IMR-90 (cell line): ENCODE measurements at regions not wholly inside any gene's neighbourhood (a gene's known extent, or its start where the extent isn't known, plus 50 kb on each side); places are given as distances from the start of the nearest gene placed in this dataset.

Experiments
- ATAC-seq: fragments of 200-7000 bp; cut with Tn5 transposase; 2 replicates; pipeline ENCODE4 v1.9.1; 2020; ENCODE audit warnings: low read depth, mild to moderate bottlenecking, moderate library complexity
- BruUV-seq: library from RNA; stranded (reverse); fragments of 400-500 nt; replicated peaks from 2 replicates; lab custom pipeline; 2021; lab: Mats Ljungman, UMichigan
- CTCF ChIA-PET: fragments of 300-600 bp; formaldehyde crosslinking; extraction: SDS; loops from one replicate; lab custom pipeline; 2021; ENCODE audit warnings: antibody characterized with exemption; lab: Yijun Ruan, JAX
- POLR2A ChIA-PET: fragments of 300-600 bp; sonication (Branson Sonifier 250); formaldehyde crosslinking; loops from one replicate; lab custom pipeline; 2022; ENCODE audit warnings: antibody characterized with exemption; ENCODE audit not compliant: unreplicated experiment; lab: Charles Lee
- DNase-seq: peaks from one replicate; pipeline ENCODE4 v3.0.0; 2013
- H2AFZ ChIP-seq: replicated peaks from 2 replicates; pipeline ENCODE3; 2013; ENCODE audit warnings: low read length, mild to moderate bottlenecking; ENCODE audit not compliant: poor library complexity
- H2AK5ac ChIP-seq: 2 replicates; pipeline ENCODE4 v1.6.1; 2013; ENCODE audit warnings: low read depth, low read length, inconsistent platforms
- H2AK9ac ChIP-seq: replicated peaks from 2 replicates; pipeline ENCODE3; 2013; ENCODE audit warnings: mild to moderate bottlenecking, low read depth, low read length, moderate library complexity; ENCODE audit not compliant: poor library complexity
- H2BK120ac ChIP-seq: 2 replicates; pipeline ENCODE4 v1.6.1; 2013; ENCODE audit warnings: low read depth, low read length, inconsistent platforms
- H2BK15ac ChIP-seq: 3 replicates; pipeline ENCODE4 v1.6.1; 2013; ENCODE audit warnings: low read depth, low read length, inconsistent platforms
- H2BK20ac ChIP-seq: 2 replicates; pipeline ENCODE4 v1.6.1; 2013; ENCODE audit warnings: low read depth, mild to moderate bottlenecking, inconsistent platforms, low read length, moderate library complexity
- H2BK5ac ChIP-seq: 2 replicates; pipeline ENCODE4 v1.6.1; 2013; ENCODE audit warnings: mild to moderate bottlenecking, low read depth, low read length, inconsistent platforms; ENCODE audit not compliant: poor library complexity, severe bottlenecking
- H3K14ac ChIP-seq: replicated peaks from 2 replicates; pipeline ENCODE4 v1.6.1; 2013; ENCODE audit warnings: low read depth, low read length, inconsistent platforms
- H3K18ac ChIP-seq: 2 replicates; pipeline ENCODE4 v1.6.1; 2013; ENCODE audit warnings: low read depth, low read length, control low read depth
- H3K23ac ChIP-seq: 2 replicates; pipeline ENCODE4 v1.6.1; 2013; ENCODE audit warnings: low read depth, low read length, inconsistent platforms
- H3K27ac ChIP-seq: 2 replicates; pipeline ENCODE4 v1.5.1; 2013; ENCODE audit warnings: mild to moderate bottlenecking, control low read depth, low read length; ENCODE audit not compliant: insufficient read depth
- H3K27me3 ChIP-seq: 2 replicates; pipeline ENCODE4 v1.6.1; 2013; ENCODE audit warnings: low read length; ENCODE audit not compliant: control insufficient read depth, insufficient read depth
- H3K36me3 ChIP-seq: 2 replicates; pipeline ENCODE4 v1.6.1; 2013; ENCODE audit warnings: low read length, mixed read lengths; ENCODE audit not compliant: control insufficient read depth, insufficient read depth
- H3K4ac ChIP-seq: 2 replicates; pipeline ENCODE4 v1.6.1; 2013; ENCODE audit warnings: low read depth, low read length, inconsistent platforms
- H3K4me1 ChIP-seq: 2 replicates; pipeline ENCODE4 v1.6.1; 2013; ENCODE audit warnings: low read length, mixed read lengths; ENCODE audit not compliant: control insufficient read depth, insufficient read depth
- H3K4me2 ChIP-seq: 2 replicates; pipeline ENCODE4 v1.6.1; 2013; ENCODE audit warnings: low read depth, mild to moderate bottlenecking, control low read depth, low read length, moderate library complexity
- H3K4me3 ChIP-seq: 2 replicates; pipeline ENCODE4 v1.5.1; 2013; ENCODE audit warnings: low read depth, mild to moderate bottlenecking, control low read depth, low read length, moderate library complexity; ENCODE audit not compliant: insufficient read depth
- H3K56ac ChIP-seq: 2 replicates; pipeline ENCODE4 v1.6.1; 2013; ENCODE audit warnings: low read length, inconsistent platforms; ENCODE audit not compliant: insufficient read depth; ENCODE audit errors: extremely low read depth
- H3K79me1 ChIP-seq, 2 experiments: 2 replicates each; pipeline ENCODE4 v1.6.1; 2013; ENCODE audit warnings: low read length in 2 of 2, inconsistent platforms in 1 of 2, low read depth in 1 of 2
- H3K9ac ChIP-seq: 2 replicates; pipeline ENCODE4 v1.6.1; 2013; ENCODE audit warnings: low read depth, low read length, control low read depth
- H3K9me1 ChIP-seq: 2 replicates; pipeline ENCODE4 v1.6.1; 2013; ENCODE audit warnings: low read length, inconsistent platforms; ENCODE audit not compliant: insufficient read depth
- H3K9me3 ChIP-seq: 2 replicates; pipeline ENCODE4 v1.6.1; 2013; ENCODE audit warnings: low read length; ENCODE audit not compliant: control insufficient read depth, insufficient read depth
- H4K20me1 ChIP-seq: 2 replicates; pipeline ENCODE4 v1.6.1; 2013; ENCODE audit warnings: low read length, inconsistent platforms; ENCODE audit not compliant: insufficient read depth
- H4K5ac ChIP-seq: 2 replicates; pipeline ENCODE4 v1.6.1; 2013; ENCODE audit warnings: mild to moderate bottlenecking, low read depth, low read length, control low read depth
- H4K8ac ChIP-seq, 2 experiments: 2 replicates each; pipeline ENCODE4 v1.6.1; 2013; ENCODE audit warnings: low read depth in 2 of 2, low read length in 2 of 2, control low read depth in 1 of 2, inconsistent platforms in 1 of 2
- H4K91ac ChIP-seq: 2 replicates; pipeline ENCODE4 v1.6.1; 2013; ENCODE audit warnings: low read depth, low read length, inconsistent platforms; ENCODE audit not compliant: insufficient read depth
- BHLHE40 ChIP-seq: fragments of 150-350 bp; IDR thresholded peaks from 2 replicates; pipeline ENCODE4 v1.6.1; 2016; ENCODE audit warnings: mild to moderate bottlenecking, low read depth, low read length
- CEBPB ChIP-seq: IDR thresholded peaks from 2 replicates; pipeline ENCODE4 v1.6.1; 2012; ENCODE audit warnings: low read depth, low read length, improper control_type of control experiment
- CHD1 ChIP-seq: IDR thresholded peaks from 2 replicates; pipeline ENCODE4 v1.6.1; 2012; ENCODE audit warnings: low read depth, low read length, improper control_type of control experiment
- CTCF ChIP-seq: conservative IDR thresholded peaks from 2 replicates; pipeline ENCODE4 v1.5.1; 2012; ENCODE audit warnings: mild to moderate bottlenecking, low read depth, low read length, improper control_type of control experiment
- ELK1 ChIP-seq: fragments of 150-350 bp; IDR thresholded peaks from 2 replicates; pipeline ENCODE4 v1.6.1; 2016; ENCODE audit warnings: low read depth, mild to moderate bottlenecking, low read length, moderate library complexity, borderline replicate concordance
- FOS ChIP-seq: fragments of 150-350 bp; IDR thresholded peaks from 2 replicates; pipeline ENCODE4 v1.6.1; 2016; ENCODE audit warnings: low read depth, low read length
- MAFK ChIP-seq: IDR thresholded peaks from 2 replicates; pipeline ENCODE4 v1.6.1; 2012; ENCODE audit warnings: low read depth, low read length, improper control_type of control experiment
- MAZ ChIP-seq: IDR thresholded peaks from 2 replicates; pipeline ENCODE4 v1.6.1; 2012; ENCODE audit warnings: low read depth, mild to moderate bottlenecking, low read length, improper control_type of control experiment, moderate library complexity, borderline replicate concordance
- MXI1 ChIP-seq: IDR thresholded peaks from 2 replicates; pipeline ENCODE4 v1.6.1; 2012; ENCODE audit warnings: low read depth, mild to moderate bottlenecking, low read length, moderate library complexity, borderline replicate concordance
- NFE2L2 ChIP-seq: fragments of 150-350 bp; IDR thresholded peaks from 2 replicates; pipeline ENCODE4 v1.6.1; 2016; ENCODE audit warnings: low read depth, mild to moderate bottlenecking, low read length
- POLR2A ChIP-seq: IDR thresholded peaks from 2 replicates; pipeline ENCODE4 v1.6.1; 2012; ENCODE audit warnings: mild to moderate bottlenecking, low read depth, low read length
- RAD21 ChIP-seq: IDR thresholded peaks from 2 replicates; pipeline ENCODE4 v1.6.1; 2012; ENCODE audit warnings: low read length, improper control_type of control experiment
- RCOR1 ChIP-seq: IDR thresholded peaks from 2 replicates; pipeline ENCODE4 v1.6.1; 2012; ENCODE audit warnings: mild to moderate bottlenecking, low read length, improper control_type of control experiment; ENCODE audit not compliant: insufficient replicate concordance
- RFX5 ChIP-seq: IDR thresholded peaks from 2 replicates; pipeline ENCODE4 v1.8.0; 2012; ENCODE audit warnings: low read depth, mild to moderate bottlenecking, low read length, moderate library complexity
- SMC3 ChIP-seq: fragments of 150-350 bp; IDR thresholded peaks from 2 replicates; pipeline ENCODE4 v1.6.1; 2016; ENCODE audit warnings: low read depth, mild to moderate bottlenecking, antibody characterized with exemption, low read length, moderate library complexity
- USF2 ChIP-seq: fragments of 150-350 bp; IDR thresholded peaks from 2 replicates; pipeline ENCODE4 v1.6.1; 2017; ENCODE audit warnings: mild to moderate bottlenecking, antibody characterized with exemption, low read length, low read depth
- WGBS, 2 experiments: methylation state at CpG; one replicate each; pipeline versions ENCODE4 v1.1.5 to v1.1.7; 2013; ENCODE audit warnings: missing lambda C conversion rate in 2 of 2; ENCODE audit not compliant: insufficient read length in 1 of 2; ENCODE audit errors: extremely low coverage in 2 of 2; 5-methylcytosine and 5-hydroxymethylcytosine counted together
- dilution Hi-C: fragments of 300-500 bp; cut with HindIII; formaldehyde crosslinking; loops from one replicate; pipeline ENCODE4 v1.14.3; 2018; ENCODE audit warnings: low sequenced_read_pairs; ENCODE audit not compliant: unreplicated experiment
- in situ Hi-C: fragments of 300-500 bp; cut with MboI; formaldehyde crosslinking; loops from 3 replicates; pipeline ENCODE4 v1.14.3; 2019; ENCODE audit warnings: low sequenced_read_pairs, inconsistent platforms, mixed read lengths
- intact Hi-C: fragments of 100-400 bp; cut with micrococcal nuclease; formaldehyde crosslinking; loops from 2 replicates; pipeline ENCODE4 v1.10.0; 2022

GRCh38 chr17:68684949-68685357, 83.8 kb upstream of the FAM20A start:
- Histone ChIP-seq H2AK5ac (no peak overlapping the region), H4K8ac (no peak overlapping the region), H3K4me3 (no peak overlapping the region), H3K27me3 (no peaks in the 10 kb centered on the region; the same call in 1 of the 2 replicates), H2BK20ac (no peak overlapping the region), H3K23ac (no peak overlapping the region), H2AFZ (no peak overlapping the region), H3K56ac (no peak overlapping the region), H3K9ac (no peak overlapping the region), H3K18ac (no peak overlapping the region), H2BK5ac (no peak overlapping the region), H3K4me1 (no peaks in the 10 kb centered on the region), H3K4me2 (no peak overlapping the region), H2BK15ac (no peak overlapping the region), H2BK120ac (no peak overlapping the region), H3K9me3 (no peaks in the 10 kb centered on the region), H3K14ac (no peak overlapping the region), H3K9me1 (no peaks in the 10 kb centered on the region), H4K5ac (no peak overlapping the region), H2AK9ac (no peak overlapping the region), H3K79me1 (no peaks in the 10 kb centered on the region), H3K36me3 (no peaks in the 10 kb centered on the region), H3K27ac (no peak overlapping the region), H4K91ac (no peak overlapping the region), H3K4ac (no peak overlapping the region), H4K20me1 (no peaks in the 10 kb centered on the region)
- DNase-seq (no peak), ATAC-seq (no peak)
- in situ Hi-C loops (no loop called here), intact Hi-C loops (no loop called here), dilution Hi-C loops (no loop called here)
- ChIA-PET CTCF (no interaction called here), POLR2A (no interaction called here)
- BruUV-seq: no TSS peak
- WGBS, 2 experiments: no CpG with 5 or more reads among the region's 3 CpGs
- TF ChIP-seq POLR2A (no peak), CHD1 (no peak), ELK1 (no peak), USF2 (no peak), MXI1 (no peak), RCOR1 (no peak), MAZ (no peak), CEBPB (no peak), RAD21 (no peak), BHLHE40 (no peak), CTCF (no peak), RFX5 (no peak), SMC3 (no peak), NFE2L2 (no peak), MAFK (no peak), FOS (no peak)
